Caco-2 (cell line): ENCODE measurements at regions not wholly inside any gene's neighbourhood (a gene's known extent, or its start where the extent isn't known, plus 50 kb on each side); places are given as distances from the start of the nearest gene placed in this dataset.

Experiments used
- BruUV-seq: library from RNA; stranded (reverse); fragments of 400-500 nt; replicated peaks from 2 replicates; lab custom pipeline; 2021; lab: Mats Ljungman, UMichigan
- CTCF ChIA-PET: fragments of 300-600 bp; sonication (Branson Sonifier 250); formaldehyde crosslinking; loops from one replicate; lab custom pipeline; 2022; ENCODE audit warnings: antibody characterized with exemption; lab: Charles Lee
- POLR2A ChIA-PET: fragments of 300-600 bp; sonication (Branson Sonifier 250); formaldehyde crosslinking; loops from one replicate; lab custom pipeline; 2022; ENCODE audit warnings: antibody characterized with exemption; lab: Charles Lee
- DNase-seq, 2 experiments: peaks; one replicate each; pipeline versions ENCODE4 v3.0.0 to v3.0.0-alpha.2; 2020 to 2022
- H3K27me3 ChIP-seq: replicated peaks from 2 replicates; pipeline ENCODE4 v1.6.0; 2011; ENCODE audit warnings: low read length; ENCODE audit not compliant: control insufficient read depth, insufficient read depth
- H3K36me3 ChIP-seq: 2 replicates; pipeline ENCODE4 v1.5.1; 2011; ENCODE audit warnings: low read length; ENCODE audit not compliant: control insufficient read depth, insufficient read depth
- H3K4me1 ChIP-seq: fragments of 250-450 bp; sonication (Bioruptor Pico); 2 replicates; pipeline ENCODE4 v1.5.1; 2020; ENCODE audit warnings: mild to moderate bottlenecking
- H3K4me3 ChIP-seq: 2 replicates; pipeline ENCODE4 v1.5.1; 2011; ENCODE audit warnings: low read depth, mild to moderate bottlenecking, control low read depth, low read length
- H3K9me3 ChIP-seq: fragments of 250-450 bp; sonication (Bioruptor Pico); 2 replicates; pipeline ENCODE4 v1.5.1; 2020; ENCODE audit warnings: mild to moderate bottlenecking, moderate library complexity
- H3K27ac Mint-ChIP-seq: one replicate; pipeline ENCODE4 v1.8.0; 2022; ENCODE audit warnings: mixed read lengths; ENCODE audit not compliant: unreplicated experiment
- H3K27me3 Mint-ChIP-seq: one replicate; pipeline ENCODE4 v1.8.0; 2022; ENCODE audit warnings: mixed read lengths; ENCODE audit not compliant: insufficient read depth, unreplicated experiment
- H3K36me3 Mint-ChIP-seq: one replicate; pipeline ENCODE4 v1.8.0; 2022; ENCODE audit warnings: mild to moderate bottlenecking, mixed read lengths; ENCODE audit not compliant: insufficient read depth, unreplicated experiment
- H3K4me1 Mint-ChIP-seq: one replicate; pipeline ENCODE4 v1.8.0; 2022; ENCODE audit warnings: low read depth, mixed read lengths; ENCODE audit not compliant: unreplicated experiment
- H3K4me3 Mint-ChIP-seq: one replicate; pipeline ENCODE4 v1.8.0; 2022; ENCODE audit warnings: mild to moderate bottlenecking, moderate library complexity, mixed read lengths; ENCODE audit not compliant: unreplicated experiment
- H3K9me3 Mint-ChIP-seq: one replicate; pipeline ENCODE4 v1.8.0; 2022; ENCODE audit warnings: mixed read lengths; ENCODE audit not compliant: unreplicated experiment
- intact Hi-C: fragments of 100-400 bp; cut with micrococcal nuclease; formaldehyde crosslinking; loops from one replicate; pipeline ENCODE4 v1.10.0; 2022; ENCODE audit not compliant: unreplicated experiment
- TF ChIP-seq, protein P1 (sequence below), 2 experiments: fragments of 200-600 bp in 1 of 2; IDR thresholded peaks; 1 replicate in 1 of 2; 2 replicates in 1 of 2; pipeline versions ENCODE4 v1.5.1 to v1.8.0; 2011 to 2022; ENCODE audit warnings: antibody characterized with exemption in 1 of 2, control low read depth in 1 of 2, inconsistent platforms in 1 of 2, low read depth in 1 of 2, low read length in 1 of 2, mild to moderate bottlenecking in 1 of 2, moderate library complexity in 1 of 2; ENCODE audit not compliant: insufficient read depth in 1 of 2, severe bottlenecking in 1 of 2, unreplicated experiment in 1 of 2

- TF ChIP-seq, protein P1, sequence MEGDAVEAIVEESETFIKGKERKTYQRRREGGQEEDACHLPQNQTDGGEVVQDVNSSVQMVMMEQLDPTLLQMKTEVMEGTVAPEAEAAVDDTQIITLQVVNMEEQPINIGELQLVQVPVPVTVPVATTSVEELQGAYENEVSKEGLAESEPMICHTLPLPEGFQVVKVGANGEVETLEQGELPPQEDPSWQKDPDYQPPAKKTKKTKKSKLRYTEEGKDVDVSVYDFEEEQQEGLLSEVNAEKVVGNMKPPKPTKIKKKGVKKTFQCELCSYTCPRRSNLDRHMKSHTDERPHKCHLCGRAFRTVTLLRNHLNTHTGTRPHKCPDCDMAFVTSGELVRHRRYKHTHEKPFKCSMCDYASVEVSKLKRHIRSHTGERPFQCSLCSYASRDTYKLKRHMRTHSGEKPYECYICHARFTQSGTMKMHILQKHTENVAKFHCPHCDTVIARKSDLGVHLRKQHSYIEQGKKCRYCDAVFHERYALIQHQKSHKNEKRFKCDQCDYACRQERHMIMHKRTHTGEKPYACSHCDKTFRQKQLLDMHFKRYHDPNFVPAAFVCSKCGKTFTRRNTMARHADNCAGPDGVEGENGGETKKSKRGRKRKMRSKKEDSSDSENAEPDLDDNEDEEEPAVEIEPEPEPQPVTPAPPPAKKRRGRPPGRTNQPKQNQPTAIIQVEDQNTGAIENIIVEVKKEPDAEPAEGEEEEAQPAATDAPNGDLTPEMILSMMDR (IDR thresholded peaks at IDR 0.05; ENCODE audit: insufficient read depth in 1 of 2, low read depth in 1 of 2, low read length in 1 of 2, severe bottlenecking in 1 of 2, unreplicated experiment in 1 of 2) = no peak
- Histone ChIP-seq H3K9me3 (no peaks in the 10 kb centered on the region), H3K27me3 (no peaks in the 10 kb centered on the region), H3K4me1 (no peaks in the 10 kb centered on the region), H3K4me3 (no peak overlapping the region), H3K36me3 (no peaks in the 10 kb centered on the region)
- POLR2A ChIA-PET = no interaction called here
- no TSS peak for BruUV-seq
- Mint-ChIP-seq H3K9me3 (no peaks in the 10 kb centered on the region), H3K4me1 (no peaks in the 10 kb centered on the region), H3K27ac (no peak overlapping the region), H3K36me3 (no peaks in the 10 kb centered on the region), H3K27me3 (no peaks in the 10 kb centered on the region), H3K4me3 (no peak overlapping the region)
- intact Hi-C loops = no loop called here
- DNase-seq = no peak
- CTCF ChIA-PET = no interaction called here
These were observed 184.0 kb downstream of the IBTK start for GRCh38 chr6:82063574-82063973.

DNA sequence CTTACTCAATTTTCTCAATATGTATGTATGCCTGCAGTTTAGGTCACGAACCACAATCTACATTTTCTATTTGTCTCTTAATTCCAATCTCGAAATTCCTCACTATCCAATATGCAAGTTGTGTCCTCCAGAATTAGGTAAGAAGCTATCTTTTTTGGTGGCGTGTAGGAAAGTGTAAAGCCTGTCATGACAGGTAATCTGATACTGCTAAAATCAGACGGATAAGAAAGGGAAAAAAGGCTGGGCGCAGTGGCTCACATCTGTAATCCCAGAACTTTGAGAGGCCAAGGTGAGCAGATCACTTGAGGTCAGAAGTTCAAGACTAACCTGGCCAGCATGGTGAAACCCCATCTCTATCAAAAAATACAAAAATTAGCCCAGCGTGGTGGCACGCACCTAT is 185.3 kb downstream of the IBTK start:
- no peaks in the 10 kb centered on the region for H3K36me3 ChIP-seq
- Mint-ChIP-seq H3K9me3 (no peaks in the 10 kb centered on the region), H3K27ac (no peak overlapping the region), H3K4me3 (no peak overlapping the region), H3K27me3 (no peaks in the 10 kb centered on the region), H3K4me1 (no peaks in the 10 kb centered on the region), H3K36me3 (no peaks in the 10 kb centered on the region)
- DNase-seq = no peak
- no peak overlapping the region for H3K4me3 ChIP-seq
- TF ChIP-seq, protein P1 (IDR thresholded peaks at IDR 0.05; ENCODE audit: insufficient read depth in 1 of 2, low read depth in 1 of 2, low read length in 1 of 2, severe bottlenecking in 1 of 2, unreplicated experiment in 1 of 2) = no peak
- H3K9me3 ChIP-seq = no peaks in the 10 kb centered on the region
- BruUV-seq = no TSS peak
- ChIA-PET CTCF (no interaction called here), POLR2A (no interaction called here)
- intact Hi-C loops = no loop called here
- H3K4me1 ChIP-seq = no peaks in the 10 kb centered on the region
- H3K27me3 ChIP-seq = no peaks in the 10 kb centered on the region

DNA sequence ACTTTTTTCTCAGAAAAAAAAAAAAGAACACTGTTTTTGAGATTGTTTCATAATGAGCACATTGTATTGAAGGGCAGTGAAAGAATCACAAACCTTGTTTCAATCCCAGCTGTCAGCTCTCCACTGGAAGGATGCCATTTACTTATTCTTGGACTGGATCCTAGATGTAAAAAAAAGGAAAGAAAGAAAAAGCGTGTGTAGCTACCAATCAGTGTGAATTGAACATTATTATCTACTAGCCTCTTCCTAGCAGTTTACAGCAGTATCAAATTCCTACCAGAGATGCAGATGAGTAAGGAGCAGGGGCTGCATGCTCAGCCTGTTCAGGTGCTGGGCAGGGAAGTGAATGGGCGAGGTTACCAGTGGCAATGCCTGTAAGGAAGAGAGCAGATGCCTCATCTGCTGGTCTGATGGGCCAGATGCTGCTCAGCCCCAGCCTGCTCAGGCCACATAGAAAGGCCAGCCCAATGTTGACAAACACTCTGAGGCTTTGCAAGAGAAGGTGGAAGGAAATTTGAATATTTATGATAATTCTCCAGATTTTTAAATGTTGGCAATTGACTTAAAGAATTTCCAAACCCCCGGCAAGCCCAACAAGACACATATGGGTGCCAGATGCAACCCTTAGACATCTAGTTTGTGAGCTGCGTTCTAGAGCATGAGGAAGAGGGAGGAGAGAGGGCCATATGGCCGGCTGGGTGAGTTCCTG is 189.5 kb downstream of the IBTK start:
- Mint-ChIP-seq H3K27ac (no peak overlapping the region), H3K4me3 (no peak overlapping the region), H3K9me3 (no peaks in the 10 kb centered on the region), H3K36me3 (no peaks in the 10 kb centered on the region), H3K27me3 (no peaks in the 10 kb centered on the region), H3K4me1 (no peaks in the 10 kb centered on the region)
- Histone ChIP-seq H3K9me3 (no peaks in the 10 kb centered on the region), H3K4me3 (no peak overlapping the region), H3K27me3 (no peaks in the 10 kb centered on the region), H3K4me1 (no peaks in the 10 kb centered on the region), H3K36me3 (no peaks in the 10 kb centered on the region)
- TF ChIP-seq, protein P1 (IDR thresholded peaks at IDR 0.05; ENCODE audit: insufficient read depth in 1 of 2, low read depth in 1 of 2, low read length in 1 of 2, severe bottlenecking in 1 of 2, unreplicated experiment in 1 of 2) = no peak
- intact Hi-C loops = no loop called here
- no TSS peak for BruUV-seq
- DNase-seq = no peak
- CTCF ChIA-PET = no interaction called here
- POLR2A ChIA-PET = no interaction called here
